DMS 273 treated with DMSO at 0.1 percent for 48 hours (cell line): ENCODE measurements at regions not wholly inside any gene's neighbourhood (a gene's known extent, or its start where the extent isn't known, plus 50 kb on each side); places are given as distances from the start of the nearest gene placed in this dataset.

ENCODE experiments used
- DNase-seq: peaks from one replicate; lab custom pipeline; 2025; lab: John Stamatoyannopoulos, UW

DNA sequence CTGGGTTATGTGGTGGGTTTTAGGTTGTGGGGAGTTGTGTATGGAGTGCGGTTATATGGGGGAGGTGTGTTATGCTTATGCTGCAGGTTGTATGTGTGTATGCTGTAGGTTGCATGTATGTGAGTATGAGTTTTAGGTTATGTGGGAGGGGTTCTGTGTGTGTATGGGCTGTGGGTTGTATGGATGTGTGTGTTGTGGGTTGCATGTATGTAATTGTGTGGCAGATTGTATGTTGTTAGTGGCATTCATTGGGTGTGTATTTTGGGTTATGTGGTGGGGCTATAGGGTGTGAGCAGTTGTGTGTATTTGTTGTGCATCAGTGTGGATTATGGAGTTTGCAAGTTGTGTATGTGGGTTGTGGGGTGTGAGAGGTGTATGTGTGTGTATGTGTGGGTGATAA lies 277.4 kb downstream of the NPIPA8 start:
- no peak for DNase-seq

DNA sequence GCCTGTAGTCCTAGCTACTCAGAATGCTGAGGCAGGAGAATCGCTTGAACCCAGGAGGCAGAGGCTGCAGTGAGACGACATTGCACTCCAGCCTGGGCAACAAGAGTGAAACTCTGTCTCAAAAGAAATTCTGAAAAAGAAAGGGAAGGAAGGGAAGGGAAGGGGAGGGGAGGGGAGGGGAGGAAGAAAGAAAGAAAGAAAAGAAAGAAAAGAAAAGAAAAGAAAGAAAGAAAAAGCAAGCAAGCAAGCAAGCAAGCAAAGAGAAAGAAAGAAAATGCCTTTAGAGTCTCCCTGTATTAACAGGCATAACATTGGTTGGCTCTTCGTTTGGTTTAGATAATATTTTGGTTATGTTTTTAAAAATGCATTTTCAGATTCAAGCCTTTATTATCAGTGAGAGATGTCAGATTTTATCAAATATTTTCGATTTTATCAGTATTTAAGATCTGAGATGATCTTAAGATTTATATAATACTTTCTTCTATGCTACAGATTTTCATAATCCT lies 281.1 kb downstream of the NPIPA8 start:
- DNase-seq: no peak

DNA sequence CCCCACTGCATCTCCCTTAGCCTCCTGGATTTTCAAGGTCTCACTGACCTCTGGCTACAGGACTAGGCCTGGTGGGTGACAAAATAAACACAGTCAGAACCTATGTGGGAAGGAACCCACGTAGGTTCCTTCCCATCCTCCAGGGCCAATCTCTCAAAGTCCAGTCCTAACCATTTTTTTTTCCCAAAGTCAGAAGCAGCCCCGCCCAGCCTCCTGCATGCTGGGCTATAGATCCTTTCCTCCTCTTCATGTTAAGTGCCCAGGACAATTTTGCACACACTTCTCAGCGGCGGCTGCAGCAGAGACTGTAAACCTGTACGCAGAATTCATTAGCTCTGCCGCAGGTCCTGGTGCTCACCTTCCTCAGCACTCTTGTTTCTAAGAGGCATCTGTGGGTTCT lies 285.8 kb downstream of the NPIPA8 start:
- DNase-seq: no peak

DNA sequence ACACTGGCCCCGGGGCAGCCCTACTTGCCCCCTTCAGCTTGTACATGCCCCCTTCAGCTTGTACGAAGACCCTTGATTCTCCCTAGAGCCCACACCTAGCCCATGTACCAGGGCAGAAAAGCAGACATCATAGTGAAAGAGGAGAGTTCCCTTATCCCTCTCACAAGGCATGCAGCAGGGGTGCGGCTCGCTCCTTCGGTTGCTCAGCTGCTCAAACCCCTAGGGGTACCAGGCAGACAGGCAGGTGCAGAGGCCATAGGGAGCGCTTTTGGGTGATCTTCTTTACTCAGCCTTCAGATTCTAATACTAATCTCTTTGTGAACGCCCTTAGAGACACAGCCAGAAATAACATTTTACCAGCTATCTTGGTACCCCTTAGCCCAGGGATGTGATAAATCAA lies 286.3 kb downstream of the NPIPA8 start:
- no peak for DNase-seq

DNA sequence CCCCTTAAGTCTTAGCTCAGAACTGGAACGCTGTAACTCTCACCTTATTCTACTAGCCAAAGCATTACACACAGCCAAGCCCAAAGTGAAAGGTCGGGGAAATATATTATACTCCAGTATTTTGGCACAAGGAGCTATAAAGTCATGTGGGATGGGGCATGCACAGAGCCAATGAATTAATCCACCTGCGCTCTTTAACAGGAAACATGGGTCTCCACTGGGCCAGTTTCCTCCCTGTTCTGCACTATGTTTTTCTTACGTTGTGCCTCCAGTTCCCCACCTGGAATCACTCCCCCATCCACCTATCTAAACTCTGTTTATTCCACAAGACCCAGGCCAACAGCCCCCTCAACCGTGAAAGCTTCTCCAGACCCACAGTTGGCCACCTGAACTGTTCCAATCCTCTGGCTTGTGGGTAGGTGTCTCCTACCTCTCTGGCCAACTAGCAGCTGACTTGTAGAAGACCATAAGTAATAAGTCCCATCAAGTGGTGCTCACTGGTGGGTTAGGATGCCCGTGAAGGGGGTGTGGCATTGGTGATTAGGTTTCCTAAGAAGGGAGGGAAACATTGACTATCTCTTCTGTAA lies 286.9 kb downstream of the NPIPA8 start:
- no peak for DNase-seq

DNA sequence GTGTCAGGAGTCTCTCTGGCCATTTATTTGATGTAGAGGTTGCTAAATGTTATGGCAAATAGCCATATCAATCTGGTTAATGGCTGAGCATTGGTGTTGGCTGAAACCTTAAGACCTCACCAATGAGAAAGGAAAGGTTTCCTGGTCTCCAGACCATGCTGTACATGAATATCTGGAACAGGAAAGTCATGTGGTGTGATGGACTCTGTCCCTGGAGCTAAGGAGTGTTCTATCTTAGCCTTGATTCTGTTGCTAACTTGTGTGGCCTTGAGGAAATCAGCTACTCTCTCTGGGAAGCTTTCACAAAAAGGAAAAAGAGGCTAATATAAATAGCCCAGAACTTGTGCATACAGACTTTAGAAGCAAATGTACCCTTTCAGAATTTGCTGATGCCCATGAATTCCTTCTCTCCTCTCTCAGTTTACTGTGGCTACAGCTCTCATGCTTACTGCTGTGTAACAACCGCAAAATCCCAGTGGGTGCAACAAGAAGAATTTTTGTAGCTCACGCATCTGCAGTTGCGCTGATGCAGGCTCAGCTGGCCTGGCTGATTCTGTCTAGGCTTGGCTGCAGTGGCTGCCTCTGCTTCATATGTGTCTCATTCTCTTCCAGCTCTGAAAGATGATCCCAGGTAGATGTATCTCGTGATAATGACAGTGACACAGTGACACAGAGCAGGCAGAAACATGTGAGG lies 287.5 kb downstream of the NPIPA8 start:
- DNase-seq: no peak

DNA sequence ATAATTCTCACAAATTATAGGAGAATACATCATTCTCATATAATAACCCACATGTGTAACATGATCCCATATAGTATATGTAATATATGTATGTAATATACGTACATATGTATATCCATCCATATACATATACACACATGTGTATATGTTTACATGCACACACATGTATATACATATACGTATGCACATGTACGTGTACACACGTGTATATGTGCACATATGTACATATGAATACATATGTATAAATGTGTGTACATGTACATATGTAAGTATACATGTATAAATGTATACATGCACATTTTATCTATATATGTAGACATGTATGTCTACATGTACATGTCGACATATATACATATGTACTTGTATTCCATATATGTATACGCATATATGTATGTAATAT lies 288.8 kb downstream of the NPIPA8 start:
- no peak for DNase-seq

DNA sequence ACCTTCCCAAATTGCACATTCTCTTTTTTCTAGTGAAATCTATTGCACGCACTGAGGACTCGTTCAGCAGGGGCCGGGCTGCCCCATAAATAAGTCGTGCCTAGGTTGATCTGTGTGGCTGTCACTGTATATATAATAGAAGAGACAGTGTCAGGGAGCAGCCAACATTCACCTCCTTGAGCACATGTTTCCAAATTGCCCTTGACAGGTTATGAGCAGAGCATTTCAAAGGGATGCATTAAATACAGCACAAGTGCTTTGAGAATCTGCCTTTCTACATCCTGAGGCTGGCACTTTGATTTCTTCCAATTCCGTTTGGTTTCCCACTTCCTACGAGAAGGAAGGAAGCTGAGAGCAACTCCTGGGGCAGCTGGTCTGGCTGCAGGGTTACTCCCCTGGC lies 291.2 kb downstream of the NPIPA8 start:
- no peak for DNase-seq

DNA sequence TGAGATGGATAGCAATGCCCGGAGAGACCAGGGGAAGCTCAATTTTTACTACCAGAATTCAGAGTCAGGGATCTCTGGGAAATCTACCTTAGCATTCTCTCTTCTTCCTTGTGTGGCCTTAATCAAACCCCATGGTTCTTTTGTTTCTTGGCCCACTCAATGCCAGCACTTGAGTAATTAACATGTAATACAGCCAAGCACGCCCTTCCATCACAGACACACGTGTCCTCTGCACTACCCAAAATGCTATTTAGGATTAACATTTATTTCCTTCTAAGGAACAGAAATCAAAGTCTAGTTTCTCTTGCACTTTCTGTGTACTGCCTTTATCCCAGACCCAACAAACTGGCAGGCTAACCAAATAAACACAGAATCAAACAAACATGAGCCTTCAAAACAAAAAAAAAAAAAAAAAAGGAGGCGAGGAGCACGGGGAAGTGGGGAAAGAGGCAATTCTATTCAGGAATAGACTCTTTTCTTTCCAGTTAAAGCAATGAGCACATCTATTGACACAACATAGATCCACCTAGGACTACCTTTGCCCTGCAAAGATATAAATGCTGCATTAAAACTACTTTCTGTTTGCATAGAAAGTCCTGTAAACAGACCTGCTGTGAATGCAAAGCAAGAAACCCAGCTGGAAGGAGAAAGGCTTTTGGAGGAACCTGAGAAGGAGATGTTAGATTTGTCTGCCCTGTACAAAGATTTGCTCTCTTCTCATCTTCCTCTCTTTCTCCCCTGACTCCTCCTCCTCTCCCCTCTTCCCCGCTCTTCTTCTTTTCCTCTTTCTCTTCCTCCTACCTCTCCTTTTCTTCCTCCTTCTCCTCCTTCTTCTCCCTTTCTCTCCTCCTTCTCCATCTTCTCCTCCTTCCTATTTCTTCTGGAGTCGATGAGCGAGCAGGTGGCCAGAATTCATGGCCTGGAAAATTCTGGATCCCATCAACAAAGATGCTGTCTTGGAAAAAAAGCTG lies 294.4 kb downstream of the NPIPA8 start:
- DNase-seq: no peak

DNA sequence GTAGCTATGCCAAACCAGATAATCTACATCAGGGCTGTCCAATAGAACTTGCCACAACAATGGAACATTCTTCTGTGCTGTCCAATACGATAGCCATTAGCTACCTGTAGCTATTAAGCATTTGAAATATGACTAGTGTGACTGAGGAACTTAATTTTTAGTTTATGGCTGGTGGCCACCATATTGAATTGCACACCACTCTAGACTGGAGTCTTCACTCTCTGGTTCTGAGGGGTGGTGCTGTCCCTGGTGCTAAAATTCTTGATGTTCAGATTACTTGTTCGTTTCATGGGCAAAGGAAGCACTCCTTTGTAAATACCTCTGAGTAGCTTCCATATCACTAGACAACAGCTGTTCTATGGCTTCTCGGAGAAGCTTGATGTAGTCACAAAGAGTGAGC lies 296.6 kb downstream of the NPIPA8 start:
- DNase-seq: no peak

DNA sequence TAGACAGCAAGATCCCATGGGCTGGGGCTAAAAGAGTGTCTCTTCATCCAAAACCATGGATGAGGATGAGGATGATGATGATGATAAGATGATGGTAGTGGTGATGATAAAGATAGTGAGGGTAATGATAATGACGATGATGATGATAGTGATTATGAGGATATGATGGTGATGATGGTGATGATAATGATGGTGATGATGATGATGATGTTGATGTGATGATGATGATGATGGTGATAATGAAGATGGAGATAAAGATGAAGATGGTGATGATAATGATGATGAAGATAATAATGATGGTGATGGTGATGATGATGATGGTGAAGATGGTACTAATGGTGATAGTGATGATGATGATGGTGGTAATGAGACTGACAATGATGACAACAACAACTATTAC lies 299.5 kb downstream of the NPIPA8 start:
- DNase-seq: no peak

DNA sequence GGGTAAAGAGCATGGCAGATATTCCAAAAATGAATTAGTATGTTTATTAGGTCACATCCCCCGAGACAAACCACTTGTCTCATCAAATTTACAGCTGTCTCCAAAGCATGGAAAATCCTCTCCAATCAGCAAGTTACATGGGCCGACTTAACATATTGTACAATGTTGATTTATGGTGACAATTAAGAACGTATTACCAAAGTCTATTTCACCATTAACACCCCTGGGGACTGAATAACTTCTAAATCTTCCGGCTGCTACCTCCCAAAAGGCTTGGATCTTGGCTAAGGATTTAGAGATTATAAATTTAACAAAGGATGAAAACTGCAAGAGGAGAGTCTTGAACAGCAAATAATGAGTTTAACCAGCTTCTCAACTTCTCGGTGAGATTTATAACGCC lies 311.9 kb downstream of the NPIPA8 start:
- no peak for DNase-seq

DNA sequence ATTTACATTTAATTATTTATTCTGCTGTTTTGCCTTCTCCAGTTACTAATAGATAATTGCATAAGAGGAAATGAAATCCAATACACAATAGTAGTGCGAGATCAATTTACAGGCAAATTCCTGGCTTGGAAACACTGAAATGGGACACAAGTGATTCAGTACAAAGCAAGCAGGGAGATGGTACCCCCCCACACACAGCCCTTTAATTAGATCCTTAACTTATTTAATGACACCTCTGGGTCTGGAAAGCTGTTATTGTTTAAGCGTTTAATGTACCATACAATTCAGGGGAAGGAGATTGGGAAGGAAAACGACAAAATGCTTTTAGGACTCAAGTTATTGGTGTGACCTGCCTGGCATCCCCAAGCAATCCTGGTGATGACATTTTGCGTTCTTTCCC lies 318.2 kb downstream of the NPIPA8 start:
- DNase-seq: no peak

DNA sequence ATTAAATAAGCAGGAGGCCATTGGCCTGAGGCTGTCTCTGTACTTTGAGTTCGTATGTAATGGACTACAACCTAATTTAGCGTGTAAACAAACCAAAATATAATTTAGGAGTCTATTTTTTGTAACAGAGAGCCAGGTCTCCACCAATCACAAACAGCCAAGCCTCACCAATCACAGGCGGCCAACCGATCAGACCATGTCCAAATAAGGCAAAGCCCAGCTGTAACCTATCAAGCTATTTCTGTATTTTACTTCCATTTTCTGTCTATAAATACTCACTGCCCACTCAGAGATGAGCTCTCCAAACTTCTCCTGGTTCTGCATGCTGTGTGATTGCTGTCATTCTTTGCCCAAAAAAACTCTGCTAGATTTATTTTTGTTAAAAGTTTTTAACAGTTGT lies 322.7 kb downstream of the NPIPA8 start:
- no peak for DNase-seq

DNA sequence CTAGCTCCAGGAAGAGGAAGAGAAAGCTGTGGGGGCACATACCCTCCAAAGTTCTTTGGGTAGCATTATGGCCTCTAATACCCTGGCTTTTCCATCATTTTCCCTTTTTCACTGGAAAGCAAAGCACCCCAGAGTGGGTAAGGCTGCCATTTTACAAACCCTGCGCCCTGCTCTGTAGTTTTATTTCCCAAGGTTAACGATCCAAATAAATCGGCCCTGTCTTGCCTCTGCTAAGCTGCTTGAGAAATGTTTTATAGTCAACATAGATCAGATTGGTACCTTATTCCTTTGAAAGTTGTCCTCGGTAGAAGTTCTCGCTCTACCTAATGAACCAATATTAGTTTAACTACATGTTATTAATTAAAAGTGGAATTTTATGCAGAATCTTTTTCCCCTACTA lies 328.2 kb downstream of the NPIPA8 start:
- DNase-seq: no peak

DNA sequence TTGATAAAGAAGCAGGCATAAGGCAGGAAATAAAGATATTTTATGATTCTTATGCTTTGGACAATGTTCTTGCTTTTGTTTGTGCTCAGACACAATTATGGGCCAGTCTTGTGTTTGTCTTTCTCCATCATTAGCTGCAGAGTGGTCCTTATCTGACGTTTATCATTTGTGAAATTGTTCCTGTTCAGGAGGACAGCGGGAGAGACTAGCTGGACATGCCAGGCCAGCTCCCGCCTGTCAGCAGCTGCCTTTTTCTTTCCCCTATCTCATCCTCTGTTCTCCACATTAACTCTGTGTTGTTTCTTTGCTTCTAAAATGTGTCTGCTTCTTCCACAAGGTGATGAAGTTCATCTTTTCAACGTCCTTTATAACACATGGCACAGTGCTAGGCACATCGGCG lies 333.5 kb downstream of the NPIPA8 start:
- DNase-seq: no peak

DNA sequence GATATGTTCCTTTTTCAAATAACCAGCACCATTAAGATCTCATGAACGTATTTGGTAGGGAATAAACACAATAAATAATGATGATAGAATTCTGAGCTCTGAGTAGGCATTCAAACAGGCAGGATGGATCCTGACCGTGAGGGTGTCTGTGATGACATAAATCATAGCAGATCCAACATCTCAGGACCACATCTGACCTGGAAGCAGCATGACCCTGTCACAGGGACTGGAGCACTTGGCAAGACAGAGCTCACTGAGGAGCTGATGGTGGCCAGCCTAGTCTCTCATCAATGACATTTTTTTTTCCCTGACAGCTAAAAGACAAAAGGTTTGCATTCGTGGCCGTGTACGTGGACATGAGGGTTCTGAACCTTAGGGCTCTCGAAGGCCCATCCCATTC lies 337.5 kb downstream of the NPIPA8 start:
- no peak for DNase-seq

DNA sequence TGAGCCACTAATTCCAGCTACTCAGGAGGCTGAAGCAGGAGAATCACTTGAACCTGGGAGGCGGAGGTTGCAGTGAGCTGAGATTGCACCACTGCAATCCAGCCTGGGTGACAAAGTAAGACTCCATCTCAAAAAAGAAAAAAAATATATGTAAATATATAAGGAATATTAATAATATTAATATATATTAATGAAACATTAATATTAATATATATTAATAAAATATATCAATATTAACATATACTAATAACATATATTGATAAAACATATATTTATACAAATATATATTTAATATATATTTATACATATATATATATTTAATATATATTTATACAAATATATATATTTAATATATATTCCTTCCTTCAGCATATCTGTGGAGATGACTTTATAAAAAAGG lies 338.0 kb downstream of the NPIPA8 start:
- DNase-seq: no peak

DNA sequence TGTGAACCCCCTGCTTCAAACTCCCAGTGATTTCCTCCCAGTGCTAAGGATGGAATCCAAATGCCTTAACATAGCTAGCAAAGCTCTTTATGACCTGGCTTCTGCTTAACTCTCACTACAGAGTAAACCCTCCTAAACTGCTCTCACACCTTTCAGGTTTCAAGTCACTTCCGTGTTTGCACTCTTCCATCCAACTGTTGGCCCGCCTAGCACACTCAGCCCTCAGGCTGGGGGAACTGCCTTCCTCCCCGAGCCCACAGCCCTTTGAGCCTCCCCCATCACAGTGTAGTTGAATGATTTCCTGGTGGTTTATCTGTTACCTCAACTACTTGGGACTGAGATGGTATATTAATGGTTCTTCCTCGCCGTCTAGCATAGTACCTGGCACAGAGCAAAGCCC lies 342.5 kb downstream of the NPIPA8 start:
- DNase-seq: no peak

DNA sequence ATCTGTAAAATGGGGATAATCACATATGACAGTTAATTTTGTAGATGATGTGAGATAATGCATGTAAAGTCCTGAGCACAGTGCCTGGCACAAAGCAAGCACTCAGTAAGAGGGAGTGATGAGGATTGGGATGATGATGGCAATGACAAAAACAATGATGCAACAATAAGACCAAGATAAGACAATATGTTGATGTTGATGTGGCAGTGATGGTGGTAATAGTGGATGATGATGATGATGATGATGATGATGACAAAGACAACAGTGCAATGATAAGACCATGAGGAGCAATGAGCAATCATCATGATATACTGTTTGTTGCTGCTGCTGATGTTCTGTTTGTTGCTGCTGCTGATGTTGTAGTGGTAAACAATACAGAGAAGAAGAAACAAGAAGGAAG lies 344.1 kb downstream of the NPIPA8 start:
- DNase-seq: no peak

DNA sequence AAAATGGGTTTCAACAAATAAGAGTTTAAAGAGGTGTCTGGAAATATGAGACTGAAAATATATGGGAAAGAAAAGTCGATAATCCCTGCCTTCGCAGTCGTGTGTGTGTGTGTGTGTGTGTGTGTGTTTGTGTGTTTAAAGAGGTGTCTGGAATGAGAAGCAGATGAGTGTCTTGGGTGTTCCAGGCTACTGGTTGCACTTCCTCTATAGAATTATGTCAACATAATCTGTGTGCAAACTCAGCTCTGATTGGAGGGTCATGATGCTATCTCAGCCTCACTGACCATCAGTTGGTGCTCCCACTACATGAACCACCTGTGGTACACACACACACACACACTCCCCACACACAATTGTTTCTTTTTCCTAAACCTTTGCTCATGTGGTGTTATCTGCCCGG lies 347.3 kb downstream of the NPIPA8 start:
- no peak for DNase-seq

DNA sequence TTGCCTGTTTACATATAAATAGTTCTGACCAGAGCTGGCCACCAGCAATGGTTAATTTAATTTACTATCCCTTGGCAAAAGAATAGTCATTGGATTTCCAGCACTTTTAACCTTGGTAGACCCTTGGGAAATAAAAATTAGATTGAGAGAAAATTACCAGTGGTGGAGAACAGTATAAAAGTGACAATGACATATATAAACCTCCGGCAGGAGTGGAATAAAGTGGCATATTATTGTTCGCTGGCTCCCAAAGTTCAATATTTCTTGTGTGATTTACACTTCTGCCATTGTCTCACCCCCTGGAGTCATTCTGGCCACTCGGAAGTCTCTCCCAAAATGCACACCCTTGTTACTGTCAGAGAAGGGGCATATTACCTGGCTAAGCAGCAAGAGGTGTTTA lies 347.7 kb downstream of the NPIPA8 start:
- DNase-seq: no peak

DNA sequence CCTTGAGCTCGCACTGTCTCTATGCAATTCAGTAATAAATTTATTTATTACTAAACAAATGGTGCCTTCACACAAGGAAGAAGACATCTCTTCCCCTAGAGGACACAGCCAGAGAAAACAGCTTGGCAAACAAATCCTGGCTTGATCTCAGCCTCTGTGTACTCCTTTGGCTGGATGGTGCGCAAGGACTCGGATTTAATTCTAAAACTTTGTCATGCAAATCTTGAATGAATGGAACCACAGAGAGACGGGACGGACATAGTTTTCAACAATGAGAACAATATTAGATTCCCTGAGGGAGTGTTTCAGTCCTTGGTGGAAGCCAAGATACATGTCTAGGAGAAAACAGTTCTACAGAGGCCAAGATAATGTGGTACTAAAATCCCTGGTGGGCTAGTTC lies 349.5 kb downstream of the NPIPA8 start:
- no peak for DNase-seq
